ENCODE measurements at regions not wholly inside any gene's neighbourhood (a gene's known extent, or its start where the extent isn't known, plus 50 kb on each side); places are given as distances from the start of the nearest gene placed in this dataset.

GRCh38 chr1:178614286-178614685 lies 101.4 kb downstream of the TEX35 start:
- DNase-seq, result no peak
- no peaks in the 10 kb centered on the region for H3K9me3 Mint-ChIP-seq
- peaks cover 63% of the 10 kb centered on the region for H3K4me1 Mint-ChIP-seq (ENCODE audit: low read depth)

GRCh38 chr1:178619042-178619927 lies 105.8 kb upstream of the RALGPS2 start:
- Mint-ChIP-seq H3K4me1 (ENCODE audit: low read depth) (peaks cover 15% of the 10 kb centered on the region), H3K27me3 (ENCODE audit: insufficient read depth) (no peaks in the 10 kb centered on the region; the same call in 1 of the 2 replicates), H3K9me3 (no peaks in the 10 kb centered on the region), H3K27ac (no peak overlapping the region), H3K4me3 (no peak overlapping the region), H3K36me3 (ENCODE audit: low read depth) (peaks cover 7% of the 10 kb centered on the region; the same call in 1 of the 2 replicates)
- TF ChIP-seq CTCF (IDR thresholded peaks at IDR 0.05), result no peak
- no peak for DNase-seq

More at GRCh38 chr1:178614286-178614685, 101.4 kb downstream of the TEX35 start:
- Mint-ChIP-seq H3K4me3 (no peak overlapping the region), H3K27me3 (ENCODE audit: insufficient read depth) (no peaks in the 10 kb centered on the region), H3K27ac (peak overlapping the region; percentile 95), H3K36me3 (ENCODE audit: low read depth) (peaks cover 4% of the 10 kb centered on the region; the same call in 1 of the 2 replicates)
- no peak for TF ChIP-seq CTCF (IDR thresholded peaks at IDR 0.05)

GRCh38 chr1:178620584-178621475 lies 104.2 kb upstream of the RALGPS2 start:
- no peaks in the 10 kb centered on the region; the same call in 1 of the 2 replicates for H3K27me3 Mint-ChIP-seq (ENCODE audit: insufficient read depth)

GRCh38 chr1:178621822-178622221 lies 103.2 kb upstream of the RALGPS2 start:
- DNase-seq, result no peak
- H3K4me3 Mint-ChIP-seq, result no peak overlapping the region
- H3K27me3 Mint-ChIP-seq (ENCODE audit: insufficient read depth), result no peaks in the 10 kb centered on the region; the same call in 1 of the 2 replicates
- H3K27ac Mint-ChIP-seq, result no peak overlapping the region
- peaks cover 7% of the 10 kb centered on the region; the same call in 1 of the 2 replicates for H3K36me3 Mint-ChIP-seq (ENCODE audit: low read depth)
- H3K4me1 Mint-ChIP-seq (ENCODE audit: low read depth), result peaks cover 16% of the 10 kb centered on the region
- H3K9me3 Mint-ChIP-seq, result no peaks in the 10 kb centered on the region
- TF ChIP-seq CTCF (IDR thresholded peaks at IDR 0.05), result no peak

More at GRCh38 chr1:178620584-178621475, 104.2 kb upstream of the RALGPS2 start:
- TF ChIP-seq CTCF (IDR thresholded peaks at IDR 0.05), result no peak
- no peaks in the 10 kb centered on the region for H3K9me3 Mint-ChIP-seq
- H3K4me1 Mint-ChIP-seq (ENCODE audit: low read depth), result peaks cover 11% of the 10 kb centered on the region
- no peak for DNase-seq
- H3K27ac Mint-ChIP-seq, result no peak overlapping the region
- no peak overlapping the region for H3K4me3 Mint-ChIP-seq
- peaks cover 7% of the 10 kb centered on the region; the same call in 1 of the 2 replicates for H3K36me3 Mint-ChIP-seq (ENCODE audit: low read depth)

- Mint-ChIP-seq H3K36me3 (ENCODE audit: low read depth) (peaks cover 3% of the 10 kb centered on the region; the same call in 1 of the 2 replicates), H3K4me3 (no peak overlapping the region), H3K27ac (no peak overlapping the region), H3K4me1 (ENCODE audit: low read depth) (peaks cover 46% of the 10 kb centered on the region), H3K27me3 (ENCODE audit: insufficient read depth) (no peaks in the 10 kb centered on the region; the same call in 1 of the 2 replicates), H3K9me3 (no peaks in the 10 kb centered on the region)
- no peak for DNase-seq
- no peak for TF ChIP-seq CTCF (IDR thresholded peaks at IDR 0.05)
Observed at GRCh38 chr1:178625695-178626094, 99.3 kb upstream of the RALGPS2 start.
